Amniotic epithelial cell (primary cell): ENCODE measurements at regions not wholly inside any gene's neighbourhood (a gene's known extent, or its start where the extent isn't known, plus 50 kb on each side); places are given as distances from the start of the nearest gene placed in this dataset.
A peak's percentile ranks its signal among the peaks of the same experiment; 100 is the strongest.

Experiments
- DNase-seq: peaks from one replicate; pipeline ENCODE4 v3.0.0-alpha.2; 2010; ENCODE audit warnings: low read depth

GRCh38 chrX:8319359-8319758 lies 145.3 kb upstream of the VCX3B start:
- DNase-seq = no peak

DNA sequence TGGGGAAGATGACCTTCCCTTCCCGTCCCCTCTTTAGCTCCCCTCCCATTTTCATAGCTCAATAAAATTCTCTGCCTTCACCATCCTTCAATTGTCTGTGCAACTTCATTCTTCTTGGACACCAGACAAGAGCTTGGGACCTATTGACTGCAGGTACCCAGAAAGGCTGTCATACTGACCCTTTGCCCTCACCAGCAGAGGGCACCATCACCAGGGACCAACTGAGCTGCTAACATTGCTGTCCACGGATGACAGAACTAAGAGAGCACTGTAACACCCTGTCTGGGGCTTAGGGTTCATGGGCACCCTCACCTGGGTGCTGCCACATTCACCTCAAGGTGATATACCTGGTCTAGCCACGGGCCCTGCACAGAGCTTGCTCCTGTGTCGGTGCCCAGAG lies 141.3 kb upstream of the VCX3B start:
- DNase-seq = no peak

- DNase-seq = peak; percentile 25
These were observed 122.6 kb upstream of the VCX3B start for GRCh38 chrX:8341814-8342590.

GRCh38 chrX:8345473-8345872 lies 119.2 kb upstream of the VCX3B start:
- DNase-seq = no peak

DNA sequence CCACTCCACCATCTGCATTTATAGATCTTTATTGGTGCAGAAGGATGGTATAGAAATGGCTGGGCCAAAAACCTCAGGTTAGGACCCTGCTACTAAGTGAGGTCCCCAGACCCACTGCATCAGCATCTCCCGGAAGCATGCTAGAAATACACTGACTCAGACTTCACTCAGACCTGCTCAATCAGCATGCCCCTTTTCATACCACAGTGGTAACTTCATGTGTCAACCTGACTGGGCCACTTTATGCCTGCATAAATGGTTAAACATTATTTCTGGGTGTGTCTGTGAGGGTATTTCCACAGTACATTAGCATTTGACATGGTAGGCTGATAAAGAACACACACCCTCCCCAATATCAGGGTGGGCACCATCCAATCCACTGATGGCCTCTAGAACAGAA lies 118.6 kb upstream of the VCX3B start:
- DNase-seq = no peak

DNA sequence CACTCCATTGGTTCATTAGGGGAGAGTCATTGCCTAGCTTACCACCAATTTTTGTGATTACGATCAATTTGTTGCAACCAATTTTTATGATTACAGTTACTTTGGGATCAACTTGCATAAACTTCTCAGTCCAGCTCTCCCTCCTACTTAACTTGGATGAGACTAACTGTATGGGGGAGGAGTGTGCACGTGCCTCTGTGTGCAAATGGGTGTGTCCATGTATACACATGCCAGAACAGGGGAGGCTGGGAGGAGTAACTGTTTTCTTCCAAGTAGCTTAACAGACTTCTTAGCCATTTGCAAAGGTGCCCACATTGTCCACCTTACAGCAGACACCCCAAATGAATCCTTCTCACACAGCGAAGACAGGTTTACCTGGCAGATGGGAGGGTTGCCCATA lies 117.7 kb upstream of the VCX3B start:
- no peak for DNase-seq

- DNase-seq = no peak
These were observed 114.7 kb upstream of the VCX3B start for GRCh38 chrX:8349816-8350544.

DNA sequence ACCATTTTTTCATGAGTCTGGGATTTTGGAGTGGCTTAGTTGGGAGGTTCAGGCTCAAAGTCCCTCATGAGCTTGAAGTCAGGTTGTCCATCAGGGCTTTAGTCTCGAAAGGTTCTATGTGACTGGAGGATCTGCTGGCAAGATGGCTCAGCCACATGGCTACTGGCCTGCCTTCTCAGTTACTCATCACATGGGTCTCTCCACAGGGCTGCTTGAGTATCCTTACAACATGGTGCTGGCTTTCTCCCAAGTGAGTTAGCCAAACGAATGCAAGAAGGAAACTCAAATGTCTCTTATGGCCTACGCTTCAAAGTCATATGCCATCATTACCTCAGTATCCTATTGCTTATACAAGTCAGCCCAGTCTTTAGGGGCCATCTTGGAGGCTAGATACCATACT lies 106.3 kb upstream of the VCX3B start:
- DNase-seq = no peak

- peak; percentile 6 for DNase-seq
These were observed 100.1 kb upstream of the VCX3B start for GRCh38 chrX:8364369-8365141.

- no peak for DNase-seq
These were observed 98.1 kb upstream of the VCX3B start for GRCh38 chrX:8366481-8366880.

- DNase-seq = no peak
These were observed 90.4 kb upstream of the VCX3B start for GRCh38 chrX:8374041-8374825.

DNA sequence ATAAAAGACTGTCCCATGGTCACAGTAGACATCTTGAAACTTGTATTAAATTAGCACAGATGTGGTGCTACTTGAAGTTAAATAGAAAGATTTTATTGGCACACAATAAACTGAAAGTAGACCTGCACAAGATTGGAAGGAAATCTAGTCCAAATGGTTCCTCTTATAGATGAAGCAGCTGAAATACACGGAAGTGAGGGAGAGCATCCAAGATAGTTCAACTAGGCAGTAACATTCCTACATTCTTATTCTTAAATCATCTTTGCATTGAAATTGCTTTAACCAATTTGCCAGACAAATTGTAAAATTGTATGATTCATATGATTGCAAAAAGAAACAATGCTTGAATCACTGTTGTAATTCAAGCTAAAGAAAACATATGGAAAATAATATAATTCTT lies 87.6 kb upstream of the VCX3B start:
- DNase-seq = no peak

- no peak for DNase-seq
These were observed 73.9 kb upstream of the VCX3B start for GRCh38 chrX:8390771-8391170.

DNA sequence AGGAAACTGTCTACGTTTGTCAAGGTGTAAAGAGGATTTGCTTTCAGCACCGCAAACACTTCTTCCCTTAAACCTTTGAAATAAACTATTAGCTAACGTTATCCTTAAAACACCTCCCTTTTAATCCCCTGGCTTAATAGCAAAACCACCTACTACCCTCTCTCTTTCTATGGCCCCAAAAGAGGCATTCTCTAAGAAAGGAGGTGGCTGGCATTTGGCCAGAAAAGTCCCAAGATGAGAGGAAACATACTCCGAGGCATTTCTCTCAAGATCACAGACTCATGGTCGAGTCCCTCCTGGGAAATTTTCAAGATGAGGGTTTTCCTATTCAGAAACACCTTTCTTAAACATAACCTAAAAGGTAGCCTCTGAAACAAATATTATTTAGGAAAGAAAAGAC lies 60.6 kb upstream of the VCX3B start:
- no peak for DNase-seq

DNA sequence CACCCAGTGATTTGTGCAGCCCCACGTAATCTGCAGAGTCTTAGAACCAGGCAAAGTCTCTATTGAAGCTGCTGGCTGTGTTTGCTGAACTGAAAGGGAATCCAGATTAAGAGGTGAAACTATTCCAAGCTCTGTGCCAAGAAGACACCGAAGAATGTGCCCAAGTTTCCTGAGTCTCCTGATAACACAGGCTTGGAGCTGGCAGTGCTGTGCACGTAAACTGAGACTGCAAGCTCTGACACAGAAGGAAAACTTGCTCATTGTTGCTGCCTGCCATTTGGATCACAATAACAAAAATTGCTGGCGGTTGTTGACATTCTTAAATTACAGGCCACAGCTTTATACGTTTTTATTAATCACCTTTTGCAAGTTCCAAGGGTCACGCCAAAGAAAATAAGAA lies 60.2 kb upstream of the VCX3B start:
- peak; percentile 7 for DNase-seq

- DNase-seq = no peak
These were observed 59.7 kb upstream of the VCX3B start for GRCh38 chrX:8404926-8405325.

GRCh38 chrX:8405631-8406030 lies 59.0 kb upstream of the VCX3B start:
- DNase-seq = no peak

- DNase-seq = no peak
These were observed 51.4 kb upstream of the VCX3B start for GRCh38 chrX:8413279-8413678.
